K562 (cell line): ENCODE measurements at regions not wholly inside any gene's neighbourhood (a gene's known extent, or its start where the extent isn't known, plus 50 kb on each side); places are given as distances from the start of the nearest gene placed in this dataset.

Experiments
- ARHGAP35 ChIP-seq: fragments of 450-650 bp; IDR thresholded peaks from 2 replicates; pipeline ENCODE4 v1.6.1; 2018; ENCODE audit not compliant: partially characterized antibody
- BMI1 ChIP-seq: fragments of 150-350 bp; IDR thresholded peaks from 2 replicates; pipeline ENCODE4 v1.6.1; 2014; ENCODE audit warnings: low read length
- CBX3 ChIP-seq, 2 experiments: IDR thresholded peaks; 1 replicate in 1 of 2; 2 replicates in 1 of 2; pipeline ENCODE4 v1.6.1; 2012; ENCODE audit warnings: inconsistent platforms in 2 of 2, low read length in 2 of 2, borderline replicate concordance in 1 of 2, control low read depth in 1 of 2
- EZH2 ChIP-seq: IDR thresholded peaks from 2 replicates; pipeline ENCODE4 v1.6.1; 2012; ENCODE audit warnings: low read depth, mild to moderate bottlenecking, inconsistent platforms, low read length, borderline replicate concordance
- GATA2 ChIP-seq: sonication (generic); formaldehyde crosslinking; IDR thresholded peaks from 2 replicates; pipeline ENCODE4 v1.4.0; 2020; ENCODE audit warnings: mild to moderate bottlenecking, missing genetic modification reagents
- JUND ChIP-seq, 2 experiments: IDR thresholded peaks; 2 replicates in 1 of 2; 3 replicates in 1 of 2; pipeline ENCODE4 v1.6.1; 2011; ENCODE audit warnings: borderline replicate concordance in 2 of 2, low read depth in 2 of 2, low read length in 2 of 2, improper control_type of control experiment in 1 of 2, missing biosample characterization in 1 of 2, missing genetic modification characterization in 1 of 2, missing genetic modification reagents in 1 of 2
- MIER1 ChIP-seq: fragments of 450-650 bp; IDR thresholded peaks from 2 replicates; pipeline ENCODE4 v1.6.1; 2016; ENCODE audit warnings: antibody characterized with exemption, mild to moderate bottlenecking, low read depth
- POLR2AphosphoS5 ChIP-seq: IDR thresholded peaks from 2 replicates; pipeline ENCODE4 v1.6.1; 2011; ENCODE audit warnings: mild to moderate bottlenecking, low read depth, low read length, moderate library complexity; ENCODE audit not compliant: control insufficient read depth, insufficient read depth
- RFX5 ChIP-seq: IDR thresholded peaks from 2 replicates; pipeline ENCODE4 v1.6.1; 2011; ENCODE audit warnings: low read depth, mild to moderate bottlenecking, improper control_type of control experiment, low read length
- ZFP36 ChIP-seq: fragments of 150-350 bp; IDR thresholded peaks from 2 replicates; pipeline ENCODE4 v1.6.1; 2018; ENCODE audit warnings: low read length, low read depth; ENCODE audit not compliant: partially characterized antibody
- ZNF24 ChIP-seq: fragments of 450-650 bp; IDR thresholded peaks from 2 replicates; pipeline ENCODE4 v1.6.1; 2016
- TF ChIP-seq, protein P1 (sequence below), 3 experiments: IDR thresholded peaks in 2 of 3; conservative IDR thresholded peaks in 1 of 3; 2 replicates each; pipeline ENCODE4 v1.5.1; 2011 to 2012; ENCODE audit warnings: low read length in 3 of 3, mild to moderate bottlenecking in 3 of 3, control low read depth in 2 of 3, improper control_type of control experiment in 1 of 3, inconsistent platforms in 1 of 3, low read depth in 1 of 3, mixed read lengths in 1 of 3, moderate library complexity in 1 of 3; ENCODE audit not compliant: insufficient read depth in 2 of 3
- TF ChIP-seq, protein P2 (sequence below): fragments of 450-650 bp; formaldehyde crosslinking; IDR thresholded peaks from 2 replicates; pipeline ENCODE4 v1.4.0; 2022; ENCODE audit warnings: mild to moderate bottlenecking, moderate library complexity
- TF ChIP-seq, protein P3 (sequence below): fragments of 250-450 bp; sonication (Bioruptor Pico); IDR thresholded peaks from 2 replicates; pipeline ENCODE4 v1.5.1; 2021; ENCODE audit warnings: mild to moderate bottlenecking

DNA sequence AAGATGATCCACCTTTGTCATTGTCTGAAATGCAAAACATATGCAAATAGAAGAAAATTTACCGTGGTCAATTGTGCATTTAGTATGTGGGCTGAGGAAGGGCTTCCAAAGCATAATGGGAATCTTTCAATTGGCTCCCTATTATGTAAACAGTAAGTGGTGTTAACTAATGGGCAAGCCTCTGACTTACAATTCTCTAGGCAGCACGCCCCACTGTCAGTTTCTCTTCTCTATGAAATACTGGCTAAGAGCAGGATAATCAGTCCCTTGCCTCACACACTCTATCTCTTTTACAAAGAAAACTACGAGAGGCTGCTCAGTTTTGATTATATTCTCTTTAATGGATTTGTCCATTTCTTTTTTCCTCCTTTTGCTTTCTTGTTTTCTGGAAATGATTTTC, 1272.6 kb downstream of the PCDH19 start:
- TF ChIP-seq CBX3 (IDR thresholded peaks at IDR 0.05; ENCODE audit: borderline replicate concordance in 1 of 2, low read length in 2 of 2) = no peak
- TF ChIP-seq, protein P1, sequence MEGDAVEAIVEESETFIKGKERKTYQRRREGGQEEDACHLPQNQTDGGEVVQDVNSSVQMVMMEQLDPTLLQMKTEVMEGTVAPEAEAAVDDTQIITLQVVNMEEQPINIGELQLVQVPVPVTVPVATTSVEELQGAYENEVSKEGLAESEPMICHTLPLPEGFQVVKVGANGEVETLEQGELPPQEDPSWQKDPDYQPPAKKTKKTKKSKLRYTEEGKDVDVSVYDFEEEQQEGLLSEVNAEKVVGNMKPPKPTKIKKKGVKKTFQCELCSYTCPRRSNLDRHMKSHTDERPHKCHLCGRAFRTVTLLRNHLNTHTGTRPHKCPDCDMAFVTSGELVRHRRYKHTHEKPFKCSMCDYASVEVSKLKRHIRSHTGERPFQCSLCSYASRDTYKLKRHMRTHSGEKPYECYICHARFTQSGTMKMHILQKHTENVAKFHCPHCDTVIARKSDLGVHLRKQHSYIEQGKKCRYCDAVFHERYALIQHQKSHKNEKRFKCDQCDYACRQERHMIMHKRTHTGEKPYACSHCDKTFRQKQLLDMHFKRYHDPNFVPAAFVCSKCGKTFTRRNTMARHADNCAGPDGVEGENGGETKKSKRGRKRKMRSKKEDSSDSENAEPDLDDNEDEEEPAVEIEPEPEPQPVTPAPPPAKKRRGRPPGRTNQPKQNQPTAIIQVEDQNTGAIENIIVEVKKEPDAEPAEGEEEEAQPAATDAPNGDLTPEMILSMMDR (IDR thresholded peaks at IDR 0.05 in 2 of 3, conservative IDR thresholded peaks at IDR 0.05 in 1 of 3; ENCODE audit: insufficient read depth in 2 of 3, low read depth in 1 of 3, low read length in 3 of 3) = no peak
- TF ChIP-seq, protein P2, sequence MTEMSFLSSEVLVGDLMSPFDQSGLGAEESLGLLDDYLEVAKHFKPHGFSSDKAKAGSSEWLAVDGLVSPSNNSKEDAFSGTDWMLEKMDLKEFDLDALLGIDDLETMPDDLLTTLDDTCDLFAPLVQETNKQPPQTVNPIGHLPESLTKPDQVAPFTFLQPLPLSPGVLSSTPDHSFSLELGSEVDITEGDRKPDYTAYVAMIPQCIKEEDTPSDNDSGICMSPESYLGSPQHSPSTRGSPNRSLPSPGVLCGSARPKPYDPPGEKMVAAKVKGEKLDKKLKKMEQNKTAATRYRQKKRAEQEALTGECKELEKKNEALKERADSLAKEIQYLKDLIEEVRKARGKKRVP (CRISPR knock-in tag) = no peak
- TF ChIP-seq GATA2 (CRISPR knock-in tag) = no peak
- TF ChIP-seq POLR2AphosphoS5 = no peak
- no peak for TF ChIP-seq RFX5
- TF ChIP-seq ZNF24 = no peak
- TF ChIP-seq JUND (IDR thresholded peaks at IDR 0.05; ENCODE audit: borderline replicate concordance, low read depth, low read length) = no peak
- no peak for TF ChIP-seq JUND (tag; IDR thresholded peaks at IDR 0.05; ENCODE audit: borderline replicate concordance, low read depth, low read length)
- TF ChIP-seq BMI1 = no peak
- no peak for TF ChIP-seq ZFP36
- TF ChIP-seq EZH2 = no peak
- TF ChIP-seq, protein P3, sequence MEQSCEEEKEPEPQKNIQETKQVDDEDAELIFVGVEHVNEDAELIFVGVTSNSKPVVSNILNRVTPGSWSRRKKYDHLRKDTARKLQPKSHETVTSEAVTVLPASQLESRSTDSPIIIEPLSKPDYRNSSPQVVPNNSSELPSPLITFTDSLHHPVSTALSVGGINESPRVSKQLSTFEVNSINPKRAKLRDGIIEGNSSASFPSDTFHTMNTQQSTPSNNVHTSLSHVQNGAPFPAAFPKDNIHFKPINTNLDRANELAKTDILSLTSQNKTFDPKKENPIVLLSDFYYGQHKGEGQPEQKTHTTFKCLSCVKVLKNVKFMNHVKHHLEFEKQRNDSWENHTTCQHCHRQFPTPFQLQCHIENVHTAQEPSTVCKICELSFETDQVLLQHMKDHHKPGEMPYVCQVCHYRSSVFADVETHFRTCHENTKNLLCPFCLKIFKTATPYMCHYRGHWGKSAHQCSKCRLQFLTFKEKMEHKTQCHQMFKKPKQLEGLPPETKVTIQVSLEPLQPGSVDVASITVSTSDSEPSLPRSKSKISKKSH (CRISPR knock-in tag) = no peak
- TF ChIP-seq MIER1 = no peak
- TF ChIP-seq ARHGAP35 = no peak
